Mucosa of rectum (tissue), 2 donors: ENCODE measurements at regions not wholly inside any gene's neighbourhood (a gene's known extent, or its start where the extent isn't known, plus 50 kb on each side); places are given as distances from the start of the nearest gene placed in this dataset.

Experiments
- H3K27ac ChIP-seq, 2 donors: one replicate each; pipeline ENCODE4 v1.7.0; 2013; ENCODE audit warnings: inconsistent platforms in 2 of 2, low read depth in 2 of 2, low read length in 2 of 2
- H3K27me3 ChIP-seq, 2 donors: one replicate each; pipeline ENCODE4 v1.7.0; 2013; ENCODE audit warnings: low read length in 2 of 2; ENCODE audit not compliant: control insufficient read depth in 2 of 2, insufficient read depth in 2 of 2
- H3K36me3 ChIP-seq, 2 donors: one replicate each; pipeline ENCODE4 v1.7.0; 2013; ENCODE audit warnings: low read length in 2 of 2; ENCODE audit not compliant: control insufficient read depth in 2 of 2, insufficient read depth in 2 of 2
- H3K4me1 ChIP-seq, 2 donors: one replicate each; pipeline ENCODE4 v1.7.0; 2013; ENCODE audit warnings: low read length in 2 of 2, mild to moderate bottlenecking in 1 of 2; ENCODE audit not compliant: control insufficient read depth in 2 of 2, insufficient read depth in 2 of 2
- H3K4me3 ChIP-seq, 2 donors: one replicate each; pipeline ENCODE4 v1.7.0; 2013; ENCODE audit warnings: low read length in 2 of 2
- H3K9ac ChIP-seq, 2 donors: one replicate each; pipeline ENCODE4 v1.7.0; 2013; ENCODE audit warnings: low read length in 2 of 2, low read depth in 1 of 2, mild to moderate bottlenecking in 1 of 2
- H3K9me3 ChIP-seq, 2 donors: one replicate each; pipeline ENCODE4 v1.7.0; 2013; ENCODE audit warnings: low read length in 2 of 2; ENCODE audit not compliant: control insufficient read depth in 2 of 2
- donor health status: healthy.
- donor health status: Normal muscosa, but diverticular disease.

GRCh38 chr6:154580397-154581135 is 70.1 kb upstream of the CNKSR3 start:
- H3K27ac ChIP-seq, result no peak overlapping the region
- H3K4me1 ChIP-seq, result peaks cover 0 to 7% of the 10 kb centered on the region in 2 donors
- no peak overlapping the region for H3K4me3 ChIP-seq
- H3K36me3 ChIP-seq, result no peaks in the 10 kb centered on the region
- no peaks in the 10 kb centered on the region for H3K9me3 ChIP-seq
- H3K27me3 ChIP-seq, result no peaks in the 10 kb centered on the region
- no peak overlapping the region for H3K9ac ChIP-seq

DNA sequence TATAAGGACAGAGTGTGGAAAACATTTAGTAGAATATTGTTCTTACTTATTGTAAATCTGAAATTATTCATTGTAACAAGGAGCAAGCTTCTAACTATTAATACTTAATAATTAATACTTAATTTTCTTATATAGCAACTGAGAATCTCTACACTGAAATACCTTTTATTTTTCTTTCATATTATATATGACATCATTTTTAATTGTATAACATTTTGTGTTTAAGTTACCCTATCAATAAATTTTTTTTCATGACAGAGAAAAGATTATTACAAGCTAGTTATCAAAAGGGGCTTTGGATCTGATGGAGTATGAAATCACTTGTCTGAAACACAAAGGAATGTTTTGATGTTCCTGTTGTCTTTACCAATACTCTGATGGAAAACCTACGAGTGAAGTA is 72.2 kb upstream of the CNKSR3 start:
- H3K9ac ChIP-seq, result no peak overlapping the region

DNA sequence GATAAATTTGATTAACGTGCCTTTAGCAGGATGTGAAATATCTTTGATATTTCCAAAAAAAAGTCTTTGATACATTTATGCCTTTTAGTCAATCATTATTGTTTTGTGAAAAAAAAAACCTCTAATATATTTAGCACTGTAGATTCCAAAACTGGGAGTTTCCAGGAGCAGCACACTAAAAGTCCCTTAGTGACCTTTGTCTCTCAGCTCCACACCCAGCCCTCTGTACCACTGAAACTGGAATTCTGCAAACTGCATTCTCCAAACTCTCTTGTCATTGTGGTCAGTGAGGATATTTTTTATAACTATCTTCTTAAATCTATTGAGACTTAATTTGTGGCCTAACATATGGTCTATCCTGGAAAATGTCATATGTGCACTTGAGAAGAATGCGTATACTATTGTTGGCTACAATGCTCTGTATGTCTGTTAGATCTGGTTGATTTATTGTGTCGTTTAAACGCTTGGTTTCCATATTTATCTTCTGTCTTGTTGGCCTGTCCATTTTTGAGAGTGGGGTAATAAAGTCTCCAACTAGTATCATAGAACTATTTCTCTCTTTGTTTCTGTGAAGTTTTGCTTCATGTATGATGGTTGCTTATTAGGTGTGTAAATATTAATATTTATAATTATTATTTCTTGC is 73.2 kb upstream of the CNKSR3 start:
- no peaks in the 10 kb centered on the region for H3K27me3 ChIP-seq
- no peak overlapping the region for H3K9ac ChIP-seq
- peaks cover 0 to 3% of the 10 kb centered on the region in 2 donors for H3K4me1 ChIP-seq
- H3K27ac ChIP-seq, result no peak overlapping the region
- no peak overlapping the region for H3K4me3 ChIP-seq
- no peaks in the 10 kb centered on the region for H3K9me3 ChIP-seq
- H3K36me3 ChIP-seq, result no peaks in the 10 kb centered on the region

More for the DNA sequence above, 72.2 kb upstream of the CNKSR3 start:
- Histone ChIP-seq H3K4me1 (peaks cover 0 to 7% of the 10 kb centered on the region in 2 donors), H3K4me3 (no peak overlapping the region), H3K36me3 (no peaks in the 10 kb centered on the region), H3K9me3 (no peaks in the 10 kb centered on the region), H3K27ac (no peak overlapping the region), H3K27me3 (no peaks in the 10 kb centered on the region)

DNA sequence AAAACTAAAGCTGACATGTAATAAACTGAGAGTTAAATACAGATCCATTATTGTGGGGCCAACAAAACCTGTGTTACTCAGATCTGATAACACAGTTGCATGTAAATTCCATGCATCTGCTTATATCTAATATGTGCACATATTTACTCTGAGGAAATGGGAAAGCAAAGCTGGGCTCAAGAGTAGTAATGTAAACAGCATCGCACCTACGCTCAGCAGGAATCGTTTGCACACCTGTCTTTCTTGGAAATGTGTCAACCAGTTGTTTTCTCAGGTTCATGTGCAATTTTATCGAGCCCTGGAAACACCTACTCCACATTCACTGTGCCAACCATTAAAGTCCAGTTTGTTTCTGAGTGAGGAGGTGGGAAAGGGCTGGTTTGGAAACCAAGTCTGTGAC is 80.3 kb upstream of the CNKSR3 start:
- Histone ChIP-seq H3K36me3 (no peaks in the 10 kb centered on the region), H3K27ac (no peak overlapping the region), H3K4me3 (no peak overlapping the region), H3K9me3 (no peaks in the 10 kb centered on the region), H3K27me3 (no peaks in the 10 kb centered on the region), H3K4me1 (peaks cover 0 to 7% of the 10 kb centered on the region in 2 donors), H3K9ac (no peak overlapping the region)

DNA sequence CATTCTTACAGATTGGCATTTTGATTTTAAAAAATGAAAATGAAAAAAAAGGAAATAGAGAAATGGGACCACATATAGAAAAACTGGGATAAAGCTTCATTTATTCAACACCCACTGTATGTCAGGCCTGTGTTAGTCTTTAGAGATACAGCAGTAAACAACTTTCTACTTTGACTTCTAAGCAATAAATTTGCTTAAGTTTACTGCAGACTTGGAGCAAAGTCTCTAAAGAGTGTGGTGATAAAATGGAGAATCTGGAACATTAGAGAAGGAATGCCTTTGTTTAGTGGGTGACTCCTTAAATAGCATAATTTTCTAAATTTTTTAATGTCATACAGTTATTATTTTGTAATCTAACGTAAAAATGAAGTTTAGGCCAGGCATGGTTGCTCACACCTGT is 80.7 kb upstream of the CNKSR3 start:
- H3K27me3 ChIP-seq, result no peaks in the 10 kb centered on the region
- no peak overlapping the region for H3K9ac ChIP-seq
- no peak overlapping the region for H3K27ac ChIP-seq
- H3K4me3 ChIP-seq, result no peak overlapping the region
- no peaks in the 10 kb centered on the region for H3K36me3 ChIP-seq
- peaks cover 0 to 7% of the 10 kb centered on the region in 2 donors for H3K4me1 ChIP-seq
- H3K9me3 ChIP-seq, result no peaks in the 10 kb centered on the region

DNA sequence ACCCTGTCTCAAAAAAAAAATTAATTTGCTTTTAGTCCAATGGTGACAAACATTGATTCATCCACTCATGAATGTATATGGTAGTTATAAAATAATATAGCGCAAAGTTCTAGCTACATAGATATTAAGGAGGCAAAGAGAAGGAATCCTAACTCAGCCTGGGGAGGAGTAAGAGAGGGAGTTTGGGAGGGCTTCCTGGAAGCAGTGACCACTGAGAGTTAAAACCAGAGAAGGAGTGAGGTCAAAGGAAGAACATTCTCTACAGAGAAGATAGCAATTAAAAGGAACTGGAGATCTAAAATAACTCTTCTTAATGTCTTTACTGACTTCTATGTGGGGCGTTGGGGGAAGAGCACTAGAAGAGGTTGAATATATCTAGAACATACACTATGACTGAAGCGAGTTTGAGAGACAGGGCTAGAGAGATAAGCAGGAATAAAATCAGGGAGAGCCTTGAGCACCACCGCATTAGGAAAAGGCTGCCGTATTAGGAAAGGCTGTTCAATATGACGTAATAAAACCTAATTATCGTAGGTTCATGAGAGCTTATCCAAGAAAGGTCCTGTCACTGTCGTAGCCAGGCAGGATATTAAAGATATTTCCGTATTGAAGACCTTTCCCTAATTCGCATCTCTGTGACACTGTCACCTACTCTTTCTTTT is 81.8 kb upstream of the CNKSR3 start:
- Histone ChIP-seq H3K27me3 (no peaks in the 10 kb centered on the region), H3K9ac (no peak overlapping the region), H3K9me3 (no peaks in the 10 kb centered on the region), H3K36me3 (no peaks in the 10 kb centered on the region), H3K4me3 (no peak overlapping the region), H3K27ac (no peak overlapping the region), H3K4me1 (peaks cover 0 to 7% of the 10 kb centered on the region in 2 donors)

- no peak overlapping the region for H3K9ac ChIP-seq
- H3K4me3 ChIP-seq, result no peak overlapping the region
Measured at GRCh38 chr6:154593122-154593521, 82.6 kb upstream of the CNKSR3 start.

DNA sequence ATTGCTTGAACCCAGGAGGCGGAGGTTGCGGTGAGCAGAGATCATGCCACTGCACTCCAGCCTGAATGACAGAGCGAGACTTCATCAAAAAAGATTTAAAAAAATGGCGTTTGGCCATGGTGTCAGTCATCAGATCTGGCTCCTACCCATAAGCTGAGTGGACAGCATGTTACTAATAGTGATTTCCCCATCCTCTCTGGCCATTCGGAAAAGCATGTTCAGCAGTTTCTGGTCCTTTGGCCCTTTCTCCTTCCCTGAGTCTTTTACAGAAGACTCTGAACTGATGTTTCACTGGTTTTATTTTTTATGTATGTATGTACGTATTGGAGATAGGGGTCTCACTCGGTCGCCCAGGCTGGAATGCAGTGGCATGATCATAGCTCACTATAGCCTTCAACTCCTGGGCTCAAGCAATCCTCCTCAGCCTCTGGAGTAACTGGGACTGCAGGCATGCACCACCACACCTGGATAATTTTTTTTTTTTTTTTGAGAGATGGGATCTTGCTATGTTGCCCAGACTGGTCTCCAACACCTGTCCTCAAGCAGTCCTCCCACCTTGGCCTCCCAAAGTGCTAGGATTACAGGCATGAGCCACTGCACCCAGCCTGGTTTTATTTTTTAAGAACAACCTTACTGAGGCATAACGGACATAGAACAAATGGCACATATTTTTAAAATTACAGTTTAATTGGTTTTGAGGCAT is 84.2 kb upstream of the CNKSR3 start:
- Histone ChIP-seq H3K4me1 (peaks cover 0 to 7% of the 10 kb centered on the region in 2 donors), H3K4me3 (no peak overlapping the region), H3K9ac (no peak overlapping the region), H3K36me3 (no peaks in the 10 kb centered on the region), H3K27me3 (no peaks in the 10 kb centered on the region), H3K27ac (no peak overlapping the region), H3K9me3 (no peaks in the 10 kb centered on the region)

More at GRCh38 chr6:154593122-154593521, 82.6 kb upstream of the CNKSR3 start:
- no peaks in the 10 kb centered on the region for H3K36me3 ChIP-seq
- H3K27ac ChIP-seq, result no peak overlapping the region
- H3K4me1 ChIP-seq, result peaks cover 0 to 7% of the 10 kb centered on the region in 2 donors
- no peaks in the 10 kb centered on the region for H3K9me3 ChIP-seq
- no peaks in the 10 kb centered on the region for H3K27me3 ChIP-seq

DNA sequence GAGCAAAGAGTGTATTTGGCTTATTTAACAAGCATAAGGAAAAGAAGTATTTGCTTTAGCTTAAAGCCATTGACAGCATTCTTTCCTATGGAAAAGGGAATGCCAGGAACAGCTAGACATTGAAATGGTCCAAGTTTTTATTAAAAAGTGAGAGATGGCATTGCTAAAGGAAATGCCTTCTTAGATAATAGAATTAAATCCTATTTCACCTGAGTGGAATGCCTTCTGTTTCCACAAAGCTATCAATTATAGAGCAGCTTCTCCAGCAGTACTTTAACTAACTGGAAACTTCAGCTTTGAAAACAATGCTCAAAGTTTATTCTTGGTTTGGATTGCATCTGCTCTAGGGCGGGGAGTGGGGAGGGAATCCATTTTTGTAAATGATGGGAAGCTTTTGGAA is 85.1 kb upstream of the CNKSR3 start:
- H3K4me1 ChIP-seq, result peaks cover 0 to 6% of the 10 kb centered on the region in 2 donors
- no peaks in the 10 kb centered on the region for H3K27me3 ChIP-seq
- no peak overlapping the region for H3K9ac ChIP-seq
- H3K9me3 ChIP-seq, result no peaks in the 10 kb centered on the region
- no peaks in the 10 kb centered on the region for H3K36me3 ChIP-seq
- H3K4me3 ChIP-seq, result no peak overlapping the region
- no peak overlapping the region for H3K27ac ChIP-seq

DNA sequence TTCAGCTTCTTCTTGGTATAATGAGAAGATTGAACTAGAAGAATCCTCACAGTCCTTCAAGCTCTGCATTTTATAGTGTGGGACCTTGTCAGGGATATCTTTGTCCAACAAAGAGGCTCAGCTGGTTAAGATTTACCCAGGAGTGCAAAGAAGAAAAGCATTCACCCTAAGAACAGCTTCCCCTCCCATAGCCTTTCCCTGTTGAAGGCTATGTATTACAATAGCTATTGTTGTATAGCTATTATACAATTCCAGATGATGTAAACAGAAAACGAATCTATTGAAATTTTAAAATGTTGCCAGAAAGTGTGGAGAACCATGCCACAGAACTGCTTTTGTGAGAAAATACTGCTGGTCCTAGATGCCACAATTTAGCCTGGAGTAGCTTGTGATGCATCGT is 85.5 kb upstream of the CNKSR3 start:
- Histone ChIP-seq H3K9ac (no peak overlapping the region), H3K36me3 (no peaks in the 10 kb centered on the region), H3K4me1 (peaks cover 0 to under 1% of the 10 kb centered on the region in 2 donors), H3K27me3 (no peaks in the 10 kb centered on the region), H3K4me3 (no peak overlapping the region), H3K9me3 (no peaks in the 10 kb centered on the region), H3K27ac (no peak overlapping the region)
